Activated T-cell treated with anti-CD3 and anti-CD28 coated beads, Interleukin-2, amount 50 U/mL, for 24 hours (primary cell): ENCODE measurements at regions not wholly inside any gene's neighbourhood (a gene's known extent, or its start where the extent isn't known, plus 50 kb on each side); places are given as distances from the start of the nearest gene placed in this dataset.

Experiments
- DNase-seq: peaks from one replicate; pipeline ENCODE4 v3.0.0-alpha.2; 2020
- H3K27ac Mint-ChIP-seq: 2 replicates; pipeline ENCODE4 v1.8.0; 2020; ENCODE audit warnings: mild to moderate bottlenecking, mixed read lengths
- H3K27me3 Mint-ChIP-seq: 2 replicates; pipeline ENCODE4 v1.8.0; 2020; ENCODE audit warnings: mixed read lengths
- H3K36me3 Mint-ChIP-seq: 2 replicates; pipeline ENCODE4 v1.8.0; 2020; ENCODE audit warnings: low read depth, mixed read lengths
- H3K4me1 Mint-ChIP-seq: 2 replicates; pipeline ENCODE4 v1.8.0; 2020; ENCODE audit warnings: low read depth, mixed read lengths
- H3K4me3 Mint-ChIP-seq: 2 replicates; pipeline ENCODE4 v1.8.0; 2020; ENCODE audit warnings: mild to moderate bottlenecking, moderate library complexity, mixed read lengths
- H3K9me3 Mint-ChIP-seq: 2 replicates; pipeline ENCODE4 v1.8.0; 2020; ENCODE audit warnings: mixed read lengths

- peaks cover 4% of the 10 kb centered on the region for H3K27me3 Mint-ChIP-seq
These were observed 105.5 kb downstream of the SOX9 start for GRCh38 chr17:72226322-72226721.

GRCh38 chr17:72233986-72234385 lies 113.2 kb downstream of the SOX9 start:
- H3K4me1 Mint-ChIP-seq, result no peaks in the 10 kb centered on the region
- DNase-seq, result no peak
- no peaks in the 10 kb centered on the region for H3K36me3 Mint-ChIP-seq
- H3K9me3 Mint-ChIP-seq, result peaks cover 4% of the 10 kb centered on the region
- H3K27me3 Mint-ChIP-seq, result peaks cover 13% of the 10 kb centered on the region
- H3K4me3 Mint-ChIP-seq, result no peak overlapping the region
- no peak overlapping the region for H3K27ac Mint-ChIP-seq

More at GRCh38 chr17:72226322-72226721, 105.5 kb downstream of the SOX9 start:
- no peak overlapping the region for H3K27ac Mint-ChIP-seq
- no peak for DNase-seq
- H3K4me1 Mint-ChIP-seq, result no peaks in the 10 kb centered on the region
- no peak overlapping the region for H3K4me3 Mint-ChIP-seq
- no peaks in the 10 kb centered on the region for H3K36me3 Mint-ChIP-seq
- peaks cover 3% of the 10 kb centered on the region for H3K9me3 Mint-ChIP-seq

GRCh38 chr17:72234985-72235384 lies 114.2 kb downstream of the SOX9 start:
- H3K36me3 Mint-ChIP-seq, result no peaks in the 10 kb centered on the region
- peaks cover 13% of the 10 kb centered on the region for H3K27me3 Mint-ChIP-seq
- H3K4me1 Mint-ChIP-seq, result no peaks in the 10 kb centered on the region
- no peak overlapping the region for H3K4me3 Mint-ChIP-seq
- H3K9me3 Mint-ChIP-seq, result peaks cover 4% of the 10 kb centered on the region
- no peak for DNase-seq
- H3K27ac Mint-ChIP-seq, result no peak overlapping the region

DNA sequence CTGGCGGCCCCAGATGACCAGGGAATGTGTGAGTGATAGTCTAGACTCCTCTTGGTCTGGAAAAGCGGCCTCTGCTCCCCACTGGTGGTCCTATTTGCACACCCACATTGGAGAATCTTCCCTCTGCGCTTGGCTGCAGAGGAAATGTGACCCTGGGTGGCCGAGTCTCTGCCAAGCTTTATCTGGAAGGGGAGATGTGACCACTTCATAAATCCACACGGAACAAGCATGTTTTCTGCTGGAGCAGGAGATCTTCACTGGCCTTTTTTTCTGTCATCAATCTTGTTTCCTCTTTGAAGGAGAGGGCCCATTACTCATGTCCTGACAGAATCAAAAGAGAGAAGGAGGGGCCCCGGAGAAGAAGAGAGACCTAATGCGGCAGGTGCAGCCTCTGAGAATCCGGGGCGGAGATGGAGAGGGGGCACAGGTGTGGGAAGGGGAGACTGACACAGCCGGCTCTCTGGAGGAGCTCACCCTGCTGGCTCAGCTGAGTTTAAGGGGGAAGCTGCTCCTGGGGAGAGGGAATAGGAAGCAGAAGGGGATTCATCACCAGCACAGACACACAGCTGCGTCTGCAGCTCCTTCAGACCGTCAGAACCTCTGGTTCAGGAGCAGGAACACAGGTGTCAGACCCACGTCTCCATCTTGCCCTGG lies 116.3 kb downstream of the SOX9 start:
- no peak overlapping the region for H3K27ac Mint-ChIP-seq
- no peak overlapping the region for H3K4me3 Mint-ChIP-seq
- no peak for DNase-seq
- no peaks in the 10 kb centered on the region for H3K36me3 Mint-ChIP-seq
- no peaks in the 10 kb centered on the region for H3K4me1 Mint-ChIP-seq
- peaks cover 13% of the 10 kb centered on the region for H3K27me3 Mint-ChIP-seq
- peaks cover 3% of the 10 kb centered on the region for H3K9me3 Mint-ChIP-seq

- H3K27ac Mint-ChIP-seq, result no peak overlapping the region
These were observed 117.4 kb downstream of the SOX9 start for GRCh38 chr17:72238157-72238673.

DNA sequence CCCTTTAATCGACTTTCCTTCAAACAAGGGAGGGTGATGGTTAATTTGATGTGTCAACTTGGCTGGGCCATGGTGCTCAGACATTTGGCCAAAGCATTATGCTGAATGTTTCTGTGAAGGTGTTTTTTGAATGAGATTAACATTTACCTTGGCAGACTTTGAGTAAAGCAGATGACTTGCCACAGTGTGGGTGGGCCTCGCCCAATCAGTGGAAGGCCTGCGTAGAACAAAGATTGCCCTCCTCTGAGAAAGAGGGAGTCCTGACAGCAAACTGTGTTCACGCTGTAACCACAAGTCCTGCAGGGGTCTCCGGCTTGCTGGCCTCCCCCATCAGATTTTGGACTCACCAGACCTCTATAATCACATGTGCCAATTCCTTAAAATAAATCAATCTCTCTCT lies 118.7 kb downstream of the SOX9 start:
- Mint-ChIP-seq H3K4me1 (no peaks in the 10 kb centered on the region), H3K9me3 (peaks cover 19% of the 10 kb centered on the region), H3K27ac (no peak overlapping the region), H3K27me3 (peaks cover 13% of the 10 kb centered on the region), H3K36me3 (no peaks in the 10 kb centered on the region), H3K4me3 (no peak overlapping the region)
- no peak for DNase-seq

More at GRCh38 chr17:72238157-72238673, 117.4 kb downstream of the SOX9 start:
- H3K4me1 Mint-ChIP-seq, result no peaks in the 10 kb centered on the region
- no peak for DNase-seq
- H3K36me3 Mint-ChIP-seq, result no peaks in the 10 kb centered on the region
- peaks cover 13% of the 10 kb centered on the region for H3K27me3 Mint-ChIP-seq
- H3K4me3 Mint-ChIP-seq, result no peak overlapping the region
- H3K9me3 Mint-ChIP-seq, result peaks cover 8% of the 10 kb centered on the region

GRCh38 chr17:72240333-72240732 lies 119.5 kb downstream of the SOX9 start:
- DNase-seq, result no peak
- no peak overlapping the region for H3K27ac Mint-ChIP-seq
- H3K4me1 Mint-ChIP-seq, result no peaks in the 10 kb centered on the region
- peaks cover 21% of the 10 kb centered on the region for H3K9me3 Mint-ChIP-seq
- peaks cover 10% of the 10 kb centered on the region for H3K27me3 Mint-ChIP-seq
- no peaks in the 10 kb centered on the region for H3K36me3 Mint-ChIP-seq
- no peak overlapping the region for H3K4me3 Mint-ChIP-seq

- H3K36me3 Mint-ChIP-seq, result no peaks in the 10 kb centered on the region
- no peak for DNase-seq
- H3K4me1 Mint-ChIP-seq, result no peaks in the 10 kb centered on the region
- no peaks in the 10 kb centered on the region for H3K27me3 Mint-ChIP-seq
- H3K27ac Mint-ChIP-seq, result no peak overlapping the region
- no peak overlapping the region for H3K4me3 Mint-ChIP-seq
- peaks cover 21% of the 10 kb centered on the region for H3K9me3 Mint-ChIP-seq
These were observed 123.7 kb downstream of the SOX9 start for GRCh38 chr17:72244494-72244893.

DNA sequence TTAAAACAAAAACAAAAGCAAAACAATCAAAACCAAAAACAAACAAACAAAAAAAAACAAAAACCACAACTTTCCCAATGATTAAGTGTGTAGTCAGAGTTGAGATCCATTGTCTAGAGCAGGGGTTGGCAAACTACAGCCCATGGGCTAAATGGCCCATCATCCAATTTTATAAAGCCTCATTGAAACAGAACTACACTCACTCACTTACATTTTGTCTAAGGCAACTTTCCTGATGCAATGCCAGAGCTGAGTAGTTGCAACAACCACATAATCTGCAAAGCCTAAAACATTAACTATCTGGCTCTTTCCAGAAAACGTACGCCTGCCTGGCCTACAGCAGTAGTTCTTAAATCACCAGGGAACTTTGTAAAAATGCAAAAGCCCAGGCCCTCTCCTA lies 124.1 kb downstream of the SOX9 start:
- H3K36me3 Mint-ChIP-seq, result no peaks in the 10 kb centered on the region
- H3K9me3 Mint-ChIP-seq, result peaks cover 21% of the 10 kb centered on the region
- no peak for DNase-seq

DNA sequence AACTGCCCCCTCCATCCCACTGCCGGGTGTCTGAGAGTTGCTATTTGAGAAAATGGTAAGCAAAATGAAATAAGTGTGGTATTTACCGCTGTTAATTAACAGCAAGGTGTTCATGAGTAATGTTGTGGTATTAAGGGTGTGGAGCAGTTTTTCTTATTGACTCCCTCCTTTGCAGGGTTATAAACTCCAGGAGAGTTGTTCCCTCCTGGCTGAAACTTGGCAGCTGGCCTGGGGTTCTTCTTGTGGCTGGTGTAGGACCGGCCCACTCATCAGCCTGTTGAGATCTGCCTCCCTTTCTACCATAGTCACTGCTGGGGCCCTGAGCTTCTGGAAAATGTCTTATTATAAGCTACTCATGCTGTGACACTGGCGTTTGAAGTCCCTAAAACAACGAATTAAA lies 128.6 kb downstream of the SOX9 start:
- DNase-seq, result no peak
- no peak overlapping the region for H3K27ac Mint-ChIP-seq
- H3K4me3 Mint-ChIP-seq, result no peak overlapping the region
- H3K4me1 Mint-ChIP-seq, result no peaks in the 10 kb centered on the region
- H3K9me3 Mint-ChIP-seq, result peaks cover 3% of the 10 kb centered on the region
- H3K36me3 Mint-ChIP-seq, result no peaks in the 10 kb centered on the region
- no peaks in the 10 kb centered on the region for H3K27me3 Mint-ChIP-seq

More for the DNA sequence above, 124.1 kb downstream of the SOX9 start:
- no peak overlapping the region for H3K4me3 Mint-ChIP-seq
- no peak overlapping the region for H3K27ac Mint-ChIP-seq
- no peaks in the 10 kb centered on the region for H3K27me3 Mint-ChIP-seq
- H3K4me1 Mint-ChIP-seq, result no peaks in the 10 kb centered on the region

- no peaks in the 10 kb centered on the region for H3K4me1 Mint-ChIP-seq
- H3K9me3 Mint-ChIP-seq, result peaks cover 3% of the 10 kb centered on the region
- no peak overlapping the region for H3K27ac Mint-ChIP-seq
- H3K36me3 Mint-ChIP-seq, result no peaks in the 10 kb centered on the region
- H3K4me3 Mint-ChIP-seq, result no peak overlapping the region
- H3K27me3 Mint-ChIP-seq, result no peaks in the 10 kb centered on the region
- DNase-seq, result no peak
These were observed 129.4 kb downstream of the SOX9 start for GRCh38 chr17:72250206-72250605.

DNA sequence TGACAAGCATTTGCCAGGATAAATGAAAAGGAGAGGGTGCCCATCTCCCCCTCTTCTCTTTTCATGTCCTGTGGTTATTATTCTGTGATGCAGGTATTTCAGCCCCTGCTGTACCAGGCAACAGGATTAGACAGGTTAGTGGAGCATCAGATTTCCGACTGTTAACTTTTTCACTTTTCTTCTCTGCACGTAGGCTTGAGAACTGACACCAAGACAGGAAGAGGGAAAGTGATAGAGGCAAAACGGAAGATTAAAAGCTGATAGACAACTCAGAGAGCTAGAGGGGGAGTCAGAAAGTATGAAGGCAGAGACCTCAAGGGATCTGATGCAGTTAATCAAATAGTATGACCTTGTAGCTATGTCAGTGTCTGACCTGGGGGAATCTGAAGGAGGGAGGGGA lies 132.8 kb downstream of the SOX9 start:
- no peaks in the 10 kb centered on the region for H3K36me3 Mint-ChIP-seq
- peaks cover 3% of the 10 kb centered on the region for H3K9me3 Mint-ChIP-seq
- H3K4me1 Mint-ChIP-seq, result no peaks in the 10 kb centered on the region
- no peak for DNase-seq
- no peaks in the 10 kb centered on the region for H3K27me3 Mint-ChIP-seq
- no peak overlapping the region for H3K27ac Mint-ChIP-seq
- no peak overlapping the region for H3K4me3 Mint-ChIP-seq

DNA sequence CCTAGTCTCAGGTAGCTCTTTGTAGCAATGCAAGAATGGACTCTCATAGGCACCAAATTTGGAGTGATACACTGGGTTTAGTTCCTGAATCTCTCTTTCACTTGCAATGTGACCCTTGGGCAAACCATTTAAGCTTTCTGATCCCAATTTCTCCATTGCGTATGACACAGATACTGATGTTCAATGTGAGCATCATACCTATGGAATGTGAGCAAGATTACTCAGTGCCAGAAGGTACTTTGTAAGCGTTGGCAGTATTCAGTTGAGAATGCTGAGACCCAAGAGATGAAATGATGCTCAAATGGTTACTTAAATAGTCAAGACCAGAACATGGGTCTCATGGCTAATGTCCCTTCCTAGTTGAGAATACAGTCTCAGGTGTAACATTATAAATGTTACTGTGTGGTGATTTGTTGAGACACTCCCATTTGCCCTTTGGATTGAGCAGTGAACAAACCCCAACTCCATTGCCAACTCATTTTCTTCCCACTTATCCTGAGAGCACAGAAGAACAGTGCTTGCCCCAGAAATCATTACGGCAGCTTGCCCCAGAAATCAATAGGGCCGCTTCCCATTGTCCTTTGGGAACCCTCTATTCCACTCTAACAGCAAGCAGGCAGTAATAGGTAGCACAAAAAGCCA lies 134.1 kb downstream of the SOX9 start:
- H3K9me3 Mint-ChIP-seq, result peaks cover 3% of the 10 kb centered on the region
- H3K27me3 Mint-ChIP-seq, result no peaks in the 10 kb centered on the region
- H3K4me3 Mint-ChIP-seq, result no peak overlapping the region
- no peaks in the 10 kb centered on the region for H3K36me3 Mint-ChIP-seq
- H3K4me1 Mint-ChIP-seq, result no peaks in the 10 kb centered on the region
- H3K27ac Mint-ChIP-seq, result no peak overlapping the region
- no peak for DNase-seq

DNA sequence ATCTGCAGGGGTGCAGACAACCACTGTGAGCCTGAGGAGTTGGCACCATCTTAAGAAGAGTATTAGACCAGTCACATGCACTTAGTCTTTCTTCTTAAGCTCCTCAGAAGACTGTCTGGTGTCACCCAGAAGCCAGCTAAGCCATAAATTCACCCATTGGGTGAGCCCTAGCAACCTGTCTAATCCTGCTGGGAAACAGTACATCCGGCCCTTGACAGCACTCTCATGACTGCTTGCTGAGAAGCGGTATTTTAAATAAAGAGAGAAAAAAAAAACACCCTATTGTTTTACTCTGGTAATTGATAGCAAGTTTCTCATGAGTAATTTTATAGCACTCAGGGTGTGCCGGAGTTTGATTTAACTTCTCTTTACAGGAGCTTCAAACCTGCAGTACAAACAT lies 134.7 kb downstream of the SOX9 start:
- Mint-ChIP-seq H3K4me3 (no peak overlapping the region), H3K36me3 (no peaks in the 10 kb centered on the region), H3K27me3 (no peaks in the 10 kb centered on the region), H3K27ac (no peak overlapping the region), H3K4me1 (no peaks in the 10 kb centered on the region), H3K9me3 (peaks cover 3% of the 10 kb centered on the region)
- no peak for DNase-seq

GRCh38 chr17:72258711-72259110 lies 137.9 kb downstream of the SOX9 start:
- no peak for DNase-seq
- Mint-ChIP-seq H3K27ac (no peak overlapping the region), H3K27me3 (no peaks in the 10 kb centered on the region), H3K4me1 (no peaks in the 10 kb centered on the region), H3K4me3 (no peak overlapping the region), H3K9me3 (peaks cover 8% of the 10 kb centered on the region), H3K36me3 (no peaks in the 10 kb centered on the region)
